CD4-positive, alpha-beta T cell treated with Interleukin-6 at 100 ng/mL for 8 hours (primary cell): ENCODE measurements at regions not wholly inside any gene's neighbourhood (a gene's known extent, or its start where the extent isn't known, plus 50 kb on each side); places are given as distances from the start of the nearest gene placed in this dataset.
"Not testable (repeated sequence)": the region's sequence is repeated elsewhere in the genome, so short reads cannot be mapped to it uniquely, and the experiment has no call there.

ENCODE experiments used
- DNase-seq: peaks from one replicate; pipeline ENCODE4 v3.0.0-alpha.2; 2020; ENCODE audit warnings: mixed read lengths, low spot score

GRCh38 chr3:125697979-125698640 is 102.8 kb upstream of the OSBPL11 start:
- DNase-seq = not testable (repeated sequence)

- no peak for DNase-seq
Measured at GRCh38 chr3:125715651-125716050, 120.4 kb upstream of the OSBPL11 start.

DNA sequence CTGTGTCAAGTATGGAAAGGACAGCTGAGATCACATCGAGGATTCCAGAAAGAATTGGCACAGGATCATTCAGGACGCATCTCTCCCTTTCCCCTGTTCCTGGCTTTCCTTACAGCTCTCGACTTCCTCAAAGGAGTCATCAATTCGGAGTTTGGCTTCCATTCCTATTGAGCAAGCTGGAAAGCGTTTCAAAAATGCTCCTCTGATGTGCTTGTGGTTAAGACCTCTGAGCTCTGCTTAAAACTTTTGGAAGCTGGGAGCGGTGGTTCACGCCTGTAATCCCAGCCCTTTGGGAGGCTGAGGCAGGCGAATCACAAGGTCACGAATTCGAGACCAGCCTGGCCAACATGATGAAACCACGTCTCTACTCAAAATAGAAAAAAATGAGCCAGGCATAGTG is 136.9 kb upstream of the OSBPL11 start:
- not testable (repeated sequence) for DNase-seq

DNA sequence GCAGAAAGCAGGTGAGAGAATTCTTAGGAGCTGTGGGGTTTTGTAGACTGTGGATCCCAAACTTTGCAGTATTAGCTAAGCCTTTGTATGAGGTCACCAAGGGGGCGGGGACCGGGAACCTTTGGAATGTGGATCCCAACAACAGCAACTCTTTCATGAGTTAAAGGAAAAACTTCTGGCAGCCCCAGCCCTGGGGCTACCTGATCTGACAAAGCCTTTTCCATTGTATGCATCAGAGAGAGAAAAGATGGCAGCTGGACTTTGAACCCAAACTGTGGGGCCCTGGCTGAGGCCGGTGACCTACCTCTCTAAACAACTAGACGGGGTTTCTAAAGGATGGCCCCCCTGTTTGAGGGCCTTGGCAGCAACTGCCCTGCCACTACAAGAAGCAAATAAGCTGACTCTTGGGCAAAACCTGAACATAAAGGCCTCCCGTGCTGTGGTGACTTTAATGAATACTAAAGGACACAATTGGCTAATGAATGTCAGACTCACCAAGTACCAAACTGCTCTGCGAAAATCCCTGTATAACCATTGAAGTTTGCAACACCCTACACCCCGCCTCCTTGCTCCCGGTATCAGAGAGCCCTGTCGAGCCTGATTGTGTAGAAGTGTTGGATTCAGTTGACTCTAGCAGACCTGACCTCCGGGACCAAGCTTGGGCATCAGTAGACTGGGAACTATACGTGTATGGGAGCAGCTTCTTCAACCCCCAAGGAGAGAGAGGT is 146.9 kb upstream of the OSBPL11 start:
- not testable (repeated sequence) for DNase-seq

DNA sequence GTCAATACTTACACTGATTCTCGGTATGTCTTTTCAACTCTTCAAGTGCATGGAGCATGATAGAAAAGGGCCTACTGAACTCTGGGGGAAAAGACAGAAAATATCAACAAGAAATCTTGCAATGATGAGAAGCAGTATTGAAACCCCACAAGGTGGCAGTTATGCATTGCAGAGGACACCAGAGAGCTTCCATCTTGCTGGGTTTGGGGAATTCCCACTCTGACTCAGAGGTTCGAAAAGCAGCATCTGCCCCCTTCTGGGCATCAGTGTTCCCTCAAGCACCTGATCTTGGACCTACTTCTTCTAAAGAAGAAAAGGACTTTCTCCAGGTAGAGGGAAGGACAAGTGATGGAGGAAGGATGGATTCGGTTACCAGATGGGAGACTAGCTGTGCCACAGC is 147.5 kb upstream of the OSBPL11 start:
- peak; percentile 12 for DNase-seq

- not testable (repeated sequence) for DNase-seq
Measured at GRCh38 chr3:125757050-125757449, 161.8 kb upstream of the OSBPL11 start.

DNA sequence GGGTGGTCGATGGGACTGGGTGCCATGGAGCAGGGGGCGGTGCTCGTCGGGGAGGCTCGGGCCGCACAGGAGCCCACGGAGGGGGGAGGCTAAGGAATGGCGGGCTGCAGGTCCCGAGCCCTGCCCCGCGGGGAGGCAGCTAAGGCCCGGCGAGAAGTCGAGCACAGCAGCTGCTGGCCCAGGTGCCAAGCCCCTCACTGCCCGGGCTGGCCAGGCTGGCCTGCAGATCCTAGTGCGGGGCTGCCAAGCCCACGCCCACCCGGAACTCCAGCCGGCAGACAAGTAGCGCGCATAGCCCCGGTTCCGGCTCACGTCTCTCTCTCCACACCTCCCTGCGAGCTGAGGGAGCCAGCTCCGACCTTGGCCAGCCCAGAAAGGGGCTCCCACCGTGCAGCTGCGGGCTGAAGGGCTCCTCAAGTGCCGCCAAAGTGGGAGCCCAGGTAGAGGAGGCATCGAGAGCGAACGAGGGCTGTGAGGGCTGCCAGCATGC is 163.4 kb upstream of the OSBPL11 start:
- DNase-seq = not testable (repeated sequence)

- DNase-seq = not testable (repeated sequence)
Measured at GRCh38 chr3:125762601-125763000, 167.3 kb upstream of the OSBPL11 start.

GRCh38 chr3:125766285-125766826 is 171.1 kb upstream of the OSBPL11 start:
- peak; percentile 44 for DNase-seq

DNA sequence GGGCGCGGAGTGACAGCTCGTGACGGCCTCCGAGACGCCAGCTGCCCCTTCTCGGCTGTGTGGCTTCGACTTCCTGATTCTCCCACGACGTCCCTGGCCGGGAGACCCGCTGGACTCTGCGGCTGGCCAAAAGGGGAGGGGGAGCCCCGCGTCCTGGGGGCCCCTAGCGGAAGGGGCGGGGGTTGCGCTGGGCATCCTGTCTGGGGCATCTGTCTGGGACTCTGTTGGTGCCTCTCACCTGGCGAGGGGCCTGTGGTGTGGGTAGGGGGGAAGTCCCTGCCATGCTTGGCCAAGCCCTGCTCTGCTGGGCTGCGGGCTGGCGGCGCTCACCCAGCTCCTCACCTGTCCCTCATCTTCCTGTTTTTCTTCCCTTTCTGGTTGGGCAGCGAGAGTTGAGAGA is 171.6 kb upstream of the OSBPL11 start:
- not testable (repeated sequence) for DNase-seq

DNA sequence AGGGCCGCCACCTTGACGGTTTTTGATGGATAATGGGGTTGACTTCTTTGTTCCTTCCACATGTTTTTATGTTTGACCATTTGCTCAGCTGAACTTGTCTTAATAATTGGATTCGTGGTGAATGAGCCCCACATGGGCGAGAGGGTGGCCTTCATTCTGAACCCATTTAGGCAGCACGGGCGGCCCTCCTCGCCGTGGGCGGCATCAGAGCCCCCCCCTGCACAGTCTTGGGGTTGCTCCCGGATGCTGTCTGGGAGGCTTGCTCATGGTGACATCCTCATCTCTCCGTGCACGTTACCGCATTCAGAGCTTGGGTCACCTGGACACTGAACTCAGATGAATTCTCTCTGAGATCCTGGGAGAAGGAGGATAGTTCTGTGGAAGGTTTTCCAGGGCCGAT is 172.3 kb upstream of the OSBPL11 start:
- no peak for DNase-seq

DNA sequence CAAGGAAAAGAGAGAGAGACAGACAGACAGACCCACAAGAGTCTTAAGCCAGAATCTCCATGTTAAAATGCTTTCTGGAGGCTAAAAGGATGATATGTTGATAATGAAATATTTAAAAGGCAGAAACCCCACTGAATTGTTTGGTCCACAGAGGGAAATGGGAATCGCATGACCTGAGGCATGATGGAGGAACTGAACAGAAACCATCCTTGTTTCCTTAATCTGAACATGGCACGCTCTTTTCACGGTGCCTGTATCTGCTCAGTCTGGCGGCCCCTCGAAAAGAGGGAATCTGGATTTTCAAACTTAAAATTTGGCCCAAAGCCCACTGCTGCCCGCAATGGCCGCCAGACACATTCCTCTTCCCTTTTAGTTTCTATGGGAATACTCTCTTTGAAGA is 173.5 kb upstream of the OSBPL11 start:
- DNase-seq = not testable (repeated sequence)

DNA sequence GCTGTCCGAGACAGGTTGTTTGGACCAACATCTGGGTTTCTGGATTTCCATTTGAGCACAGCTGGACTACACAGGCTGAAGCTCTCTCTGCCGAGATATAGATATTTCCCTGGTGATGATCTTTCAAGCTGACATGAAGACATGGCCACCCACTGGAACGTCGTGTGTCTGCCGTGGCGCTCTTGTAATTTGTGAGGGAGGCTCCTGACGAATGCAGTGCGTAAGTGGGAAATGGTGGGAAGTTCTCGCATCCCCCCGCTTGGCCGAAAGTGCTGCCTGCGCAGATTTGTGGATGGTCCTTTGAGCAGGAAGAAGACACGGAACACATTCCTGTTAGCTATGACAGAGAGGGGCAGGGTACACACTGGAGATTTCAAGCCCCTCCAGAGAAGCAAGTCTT is 176.2 kb upstream of the OSBPL11 start:
- DNase-seq = not testable (repeated sequence)

GRCh38 chr3:125774433-125775034 is 179.2 kb upstream of the OSBPL11 start:
- DNase-seq = not testable (repeated sequence)

GRCh38 chr3:125775106-125775505 is 179.8 kb upstream of the OSBPL11 start:
- DNase-seq = not testable (repeated sequence)

DNA sequence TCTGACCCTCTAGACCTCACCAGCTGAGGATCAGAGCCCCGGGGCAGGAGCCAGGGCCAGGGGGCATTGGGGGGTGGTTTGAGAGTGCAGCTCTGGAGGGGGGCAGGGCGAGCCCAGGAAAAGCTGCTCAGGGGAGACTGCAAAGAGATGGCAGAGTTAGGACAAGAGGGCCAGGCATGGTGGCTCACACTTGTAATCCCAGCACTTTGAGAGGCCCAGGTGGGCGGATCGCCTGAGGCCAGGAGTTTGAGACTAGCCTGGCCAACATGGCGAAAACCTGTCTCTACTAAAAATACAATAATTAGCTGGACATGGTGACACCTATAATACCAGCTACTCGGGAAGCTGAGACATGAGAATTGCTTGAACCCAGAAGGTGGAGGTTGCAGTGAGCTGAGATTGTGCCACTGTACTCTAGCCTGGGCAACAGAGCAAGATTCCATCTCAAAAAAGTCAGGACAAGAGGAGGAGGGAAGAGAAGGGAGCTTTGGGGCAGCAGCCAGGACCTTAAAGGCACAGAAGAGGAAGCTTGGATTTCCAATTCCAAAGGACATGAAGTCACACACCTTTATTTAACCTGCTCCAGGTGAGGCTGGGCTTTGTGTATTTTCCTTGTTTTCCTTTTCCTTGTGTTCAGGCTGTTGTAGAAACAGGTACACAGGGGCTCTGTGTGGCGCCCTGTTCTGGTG is 180.5 kb upstream of the OSBPL11 start:
- DNase-seq = not testable (repeated sequence)

DNA sequence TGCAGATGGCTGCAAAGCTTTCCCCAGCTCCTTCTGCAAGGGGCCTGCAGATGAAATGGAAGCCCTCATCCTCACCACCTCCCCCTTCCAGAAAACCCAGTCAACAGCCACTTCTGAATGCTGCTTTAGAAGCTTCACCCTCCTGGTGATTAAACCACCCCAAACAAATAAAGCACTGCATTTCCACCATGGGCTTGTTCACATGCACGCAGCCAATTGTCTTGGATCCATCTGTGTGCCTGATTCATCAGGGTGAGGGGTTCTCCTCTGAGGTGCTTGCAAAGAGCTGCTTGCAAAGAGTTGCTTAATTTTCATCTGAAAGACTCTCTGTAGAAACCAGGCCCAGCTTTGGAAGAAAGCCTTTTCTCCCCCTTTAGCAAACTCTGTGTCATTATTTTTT is 184.0 kb upstream of the OSBPL11 start:
- DNase-seq = not testable (repeated sequence)

- DNase-seq = not testable (repeated sequence)
Measured at GRCh38 chr3:125779918-125780317, 184.6 kb upstream of the OSBPL11 start.

GRCh38 chr3:125781678-125782077 is 186.4 kb upstream of the OSBPL11 start:
- DNase-seq = not testable (repeated sequence)

DNA sequence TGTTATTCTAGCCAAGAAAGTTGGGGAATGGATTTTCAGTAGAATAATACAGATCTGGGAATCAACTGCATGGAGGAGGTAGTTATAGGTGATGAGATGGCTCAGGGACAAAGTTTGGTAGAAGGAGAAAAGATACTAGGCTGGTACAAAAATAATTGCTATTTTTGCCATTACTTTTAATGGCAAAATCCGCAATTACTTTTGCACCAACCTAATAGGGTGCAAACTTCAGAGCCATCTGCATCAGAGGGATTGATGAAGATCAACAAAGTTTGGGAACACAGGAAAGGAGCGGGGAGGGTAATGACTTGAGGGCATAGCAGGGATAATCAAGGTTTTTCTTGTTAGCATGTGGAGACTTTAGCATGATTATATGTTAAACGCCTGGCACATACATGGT is 178.7 kb upstream of the ROPN1B start:
- DNase-seq = not testable (repeated sequence)

DNA sequence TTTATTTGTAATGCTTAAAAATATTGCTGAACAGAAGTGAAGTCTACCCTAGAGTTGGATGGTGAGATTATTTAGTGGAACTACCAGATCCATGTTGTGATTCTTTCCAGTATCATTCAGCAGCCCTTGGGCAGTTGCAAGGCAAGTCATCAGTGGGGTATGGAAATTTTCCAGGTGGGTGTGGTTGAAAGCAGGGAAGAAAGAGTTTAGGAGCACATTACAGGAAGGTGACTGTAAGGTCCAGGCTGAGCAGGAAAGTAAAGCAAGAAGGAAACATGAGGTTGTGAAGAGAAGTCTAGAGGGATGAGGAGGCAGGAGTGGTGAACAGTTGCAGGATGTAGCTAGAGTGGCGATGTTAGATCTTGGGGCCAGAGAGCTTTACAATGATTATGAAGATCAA is 178.0 kb upstream of the ROPN1B start:
- DNase-seq = not testable (repeated sequence)

- not testable (repeated sequence) for DNase-seq
Measured at GRCh38 chr3:125810010-125810409, 159.0 kb upstream of the ROPN1B start.
